WTC11 (cell line): ENCODE measurements at regions not wholly inside any gene's neighbourhood (a gene's known extent, or its start where the extent isn't known, plus 50 kb on each side); places are given as distances from the start of the nearest gene placed in this dataset.
A peak's percentile ranks its signal among the peaks of the same experiment; 100 is the strongest.

Experiments
- ATAC-seq: fragments of 200-7000 bp; cut with Tn5 transposase; 2 replicates; pipeline ENCODE4 v1.10.0; 2021; ENCODE audit warnings: mild to moderate bottlenecking, moderate library complexity
- CTCF ChIA-PET: fragments of 300-600 bp; sonication (Branson Sonifier 250); formaldehyde crosslinking; loops from one replicate; lab custom pipeline; 2021; ENCODE audit warnings: antibody characterized with exemption; lab: Charles Lee
- POLR2A ChIA-PET: fragments of 350-600 bp; sonication (Branson Sonifier 250); formaldehyde crosslinking; loops from one replicate; lab custom pipeline; 2021; ENCODE audit warnings: antibody characterized with exemption; lab: Charles Lee
- DNase-seq: peaks from one replicate; pipeline ENCODE4 v3.0.0; 2021; ENCODE audit warnings: low spot score
- H3K27ac Mint-ChIP-seq: 2 replicates; pipeline ENCODE4 v1.8.0; 2021; ENCODE audit warnings: mixed read lengths
- H3K27me3 Mint-ChIP-seq: 2 replicates; pipeline ENCODE4 v1.8.0; 2021; ENCODE audit warnings: low read depth, mild to moderate bottlenecking, moderate library complexity, mixed read lengths
- H3K36me3 Mint-ChIP-seq: 2 replicates; pipeline ENCODE4 v1.8.0; 2021; ENCODE audit warnings: mixed read lengths
- H3K4me1 Mint-ChIP-seq: 2 replicates; pipeline ENCODE4 v1.8.0; 2022; ENCODE audit warnings: mixed read lengths
- H3K4me3 Mint-ChIP-seq: 2 replicates; pipeline ENCODE4 v1.8.0; 2021; ENCODE audit warnings: mild to moderate bottlenecking, moderate library complexity, mixed read lengths
- H3K9me3 Mint-ChIP-seq: 2 replicates; pipeline ENCODE4 v1.8.0; 2021; ENCODE audit warnings: mixed read lengths
- AFF4 ChIP-seq: sonication (generic); formaldehyde crosslinking; IDR thresholded peaks from 2 replicates; pipeline ENCODE4 v1.8.1; 2023; ENCODE audit warnings: mild to moderate bottlenecking, missing genetic modification reagents, borderline replicate concordance
- ATF2 ChIP-seq: sonication (generic); formaldehyde crosslinking; IDR thresholded peaks from 2 replicates; pipeline ENCODE4 v1.8.1; 2022; ENCODE audit warnings: low read depth, missing genetic modification reagents, borderline replicate concordance
- EMX1 ChIP-seq: fragments of 250-450 bp; sonication (Bioruptor Pico); IDR thresholded peaks from 2 replicates; pipeline ENCODE4 v1.8.0; 2021; ENCODE audit warnings: mild to moderate bottlenecking
- HMGA2 ChIP-seq: fragments of 250-450 bp; sonication (Bioruptor Pico); IDR thresholded peaks from 2 replicates; pipeline ENCODE4 v1.4.0; 2021; ENCODE audit warnings: mild to moderate bottlenecking, moderate library complexity
- KAT7 ChIP-seq: sonication (generic); formaldehyde crosslinking; IDR thresholded peaks from 2 replicates; pipeline ENCODE4 v1.8.1; 2023; ENCODE audit warnings: missing genetic modification reagents, mild to moderate bottlenecking, borderline replicate concordance
- MLX ChIP-seq: sonication (generic); formaldehyde crosslinking; IDR thresholded peaks from 2 replicates; pipeline ENCODE4 v1.8.1; 2023; ENCODE audit warnings: mild to moderate bottlenecking, missing genetic modification reagents, moderate library complexity
- MYBL2 ChIP-seq: sonication (generic); formaldehyde crosslinking; IDR thresholded peaks from 2 replicates; pipeline ENCODE4 v1.8.1; 2023; ENCODE audit warnings: mild to moderate bottlenecking, moderate library complexity, missing genetic modification reagents
- NR2C2 ChIP-seq: sonication (generic); formaldehyde crosslinking; IDR thresholded peaks from 2 replicates; pipeline ENCODE4 v1.8.0; 2022; ENCODE audit warnings: mild to moderate bottlenecking, missing genetic modification reagents
- NR3C1 ChIP-seq: sonication (generic); formaldehyde crosslinking; conservative IDR thresholded peaks from 2 replicates; pipeline ENCODE4 v1.8.1; 2023; ENCODE audit warnings: low read depth, mild to moderate bottlenecking, missing genetic modification reagents
- OVOL2 ChIP-seq: fragments of 250-450 bp; sonication (Bioruptor Pico); IDR thresholded peaks from 2 replicates; pipeline ENCODE4 v1.9.0; 2021; ENCODE audit warnings: mild to moderate bottlenecking, borderline replicate concordance
- PREB ChIP-seq: sonication (generic); formaldehyde crosslinking; IDR thresholded peaks from 2 replicates; pipeline ENCODE4 v1.8.1; 2022; ENCODE audit warnings: mild to moderate bottlenecking, missing genetic modification reagents, moderate library complexity, borderline replicate concordance
- SMAD4 ChIP-seq: sonication (generic); formaldehyde crosslinking; IDR thresholded peaks from 2 replicates; pipeline ENCODE4 v1.8.0; 2022; ENCODE audit warnings: mild to moderate bottlenecking, missing genetic modification reagents
- TCF7 ChIP-seq: sonication (generic); formaldehyde crosslinking; IDR thresholded peaks from 2 replicates; pipeline ENCODE4 v1.8.0; 2022; ENCODE audit warnings: mild to moderate bottlenecking, low read depth, missing genetic modification reagents, moderate library complexity
- TP53 ChIP-seq: sonication (generic); formaldehyde crosslinking; IDR thresholded peaks from 2 replicates; pipeline ENCODE4 v1.8.1; 2023; ENCODE audit warnings: mild to moderate bottlenecking, missing genetic modification reagents
- ZNF138 ChIP-seq: sonication (generic); formaldehyde crosslinking; conservative IDR thresholded peaks from 2 replicates; pipeline ENCODE4 v1.8.1; 2022; ENCODE audit warnings: mild to moderate bottlenecking, moderate library complexity, missing genetic modification reagents
- ZNF263 ChIP-seq: sonication (generic); formaldehyde crosslinking; IDR thresholded peaks from 2 replicates; pipeline ENCODE4 v1.8.1; 2022; ENCODE audit warnings: low read depth, mild to moderate bottlenecking, moderate library complexity, missing genetic modification reagents
- ZNF317 ChIP-seq: sonication (generic); formaldehyde crosslinking; IDR thresholded peaks from 2 replicates; pipeline ENCODE4 v1.8.1; 2023; ENCODE audit warnings: low read depth, mild to moderate bottlenecking, moderate library complexity, missing genetic modification reagents, borderline replicate concordance
- ZNF396 ChIP-seq: fragments of 250-450 bp; sonication (Bioruptor Pico); IDR thresholded peaks from 2 replicates; pipeline ENCODE4 v1.8.0; 2021; ENCODE audit warnings: mild to moderate bottlenecking, moderate library complexity, borderline replicate concordance
- ZNF671 ChIP-seq: fragments of 250-450 bp; sonication (Bioruptor Pico); IDR thresholded peaks from 2 replicates; pipeline ENCODE4 v1.8.0; 2021; ENCODE audit warnings: mild to moderate bottlenecking
- TF ChIP-seq, protein P1 (sequence below): fragments of 250-450 bp; sonication (Bioruptor Pico); IDR thresholded peaks from 2 replicates; pipeline ENCODE4 v1.9.0; 2021; ENCODE audit warnings: mild to moderate bottlenecking
- TF ChIP-seq, protein P2 (sequence below): sonication (generic); formaldehyde crosslinking; IDR thresholded peaks from 2 replicates; pipeline ENCODE4 v1.8.1; 2022; ENCODE audit warnings: missing genetic modification reagents, borderline replicate concordance
- TF ChIP-seq, protein P3 (sequence below): sonication (generic); formaldehyde crosslinking; IDR thresholded peaks from 2 replicates; pipeline ENCODE4 v1.8.0; 2022; ENCODE audit warnings: mild to moderate bottlenecking, missing genetic modification reagents
- TF ChIP-seq, protein P4 (sequence below): sonication (generic); formaldehyde crosslinking; conservative IDR thresholded peaks from 2 replicates; pipeline ENCODE4 v1.8.1; 2022; ENCODE audit warnings: mild to moderate bottlenecking, missing genetic modification reagents
- TF ChIP-seq, protein P5 (sequence below): sonication (generic); formaldehyde crosslinking; IDR thresholded peaks from 2 replicates; pipeline ENCODE4 v1.8.1; 2022; ENCODE audit warnings: low read depth, mild to moderate bottlenecking, moderate library complexity, missing genetic modification reagents, borderline replicate concordance

- Mint-ChIP-seq H3K9me3 (no peaks in the 10 kb centered on the region), H3K4me1 (peaks cover 4% of the 10 kb centered on the region), H3K27ac (no peak overlapping the region), H3K4me3 (no peak overlapping the region), H3K36me3 (no peaks in the 10 kb centered on the region), H3K27me3 (no peaks in the 10 kb centered on the region)
- ChIA-PET CTCF (interaction anchor here (1.1 to 1.2 kb wide), 2 partner anchors 117 to 145 kb away, joined by 3 read pairs; no protein-coding TSS in a partner anchor), POLR2A (interaction anchor here (0.6 kb wide), 1 partner anchor 58 kb away, joined by 3 read pairs; no protein-coding TSS in a partner anchor)
- DNase-seq (no peak), ATAC-seq (peak; percentile 66)
- TF ChIP-seq ZNF396 (CRISPR knock-in tag) (no peak), ZNF671 (CRISPR knock-in tag) (no peak), KAT7 (CRISPR knock-in tag) (no peak), AFF4 (no peak), NR2C2 (CRISPR knock-in tag) (no peak), PREB (CRISPR knock-in tag) (no peak), SMAD4 (CRISPR knock-in tag) (no peak), OVOL2 (CRISPR knock-in tag) (no peak), ATF2 (CRISPR knock-in tag) (no peak), EMX1 (CRISPR knock-in tag) (no peak), MYBL2 (CRISPR knock-in tag) (no peak), HMGA2 (CRISPR knock-in tag) (no peak)
- TF ChIP-seq, protein P1, sequence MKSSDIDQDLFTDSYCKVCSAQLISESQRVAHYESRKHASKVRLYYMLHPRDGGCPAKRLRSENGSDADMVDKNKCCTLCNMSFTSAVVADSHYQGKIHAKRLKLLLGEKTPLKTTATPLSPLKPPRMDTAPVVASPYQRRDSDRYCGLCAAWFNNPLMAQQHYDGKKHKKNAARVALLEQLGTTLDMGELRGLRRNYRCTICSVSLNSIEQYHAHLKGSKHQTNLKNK: no peak
- TF ChIP-seq, protein P2, sequence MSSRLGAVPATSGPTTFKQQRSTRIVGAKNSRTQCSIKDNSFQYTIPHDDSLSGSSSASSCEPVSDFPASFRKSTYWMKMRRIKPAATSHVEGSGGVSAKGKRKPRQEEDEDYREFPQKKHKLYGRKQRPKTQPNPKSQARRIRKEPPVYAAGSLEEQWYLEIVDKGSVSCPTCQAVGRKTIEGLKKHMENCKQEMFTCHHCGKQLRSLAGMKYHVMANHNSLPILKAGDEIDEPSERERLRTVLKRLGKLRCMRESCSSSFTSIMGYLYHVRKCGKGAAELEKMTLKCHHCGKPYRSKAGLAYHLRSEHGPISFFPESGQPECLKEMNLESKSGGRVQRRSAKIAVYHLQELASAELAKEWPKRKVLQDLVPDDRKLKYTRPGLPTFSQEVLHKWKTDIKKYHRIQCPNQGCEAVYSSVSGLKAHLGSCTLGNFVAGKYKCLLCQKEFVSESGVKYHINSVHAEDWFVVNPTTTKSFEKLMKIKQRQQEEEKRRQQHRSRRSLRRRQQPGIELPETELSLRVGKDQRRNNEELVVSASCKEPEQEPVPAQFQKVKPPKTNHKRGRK: no peak
- TF ChIP-seq, protein P3, sequence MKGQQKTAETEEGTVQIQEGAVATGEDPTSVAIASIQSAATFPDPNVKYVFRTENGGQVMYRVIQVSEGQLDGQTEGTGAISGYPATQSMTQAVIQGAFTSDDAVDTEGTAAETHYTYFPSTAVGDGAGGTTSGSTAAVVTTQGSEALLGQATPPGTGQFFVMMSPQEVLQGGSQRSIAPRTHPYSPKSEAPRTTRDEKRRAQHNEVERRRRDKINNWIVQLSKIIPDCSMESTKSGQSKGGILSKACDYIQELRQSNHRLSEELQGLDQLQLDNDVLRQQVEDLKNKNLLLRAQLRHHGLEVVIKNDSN (CRISPR knock-in tag): no peak
Measured at GRCh38 chr6:8336406-8337057, 98.8 kb downstream of the SLC35B3 start.

- Mint-ChIP-seq H3K9me3 (no peaks in the 10 kb centered on the region), H3K4me1 (peaks cover 4% of the 10 kb centered on the region), H3K27ac (no peak overlapping the region), H3K36me3 (no peaks in the 10 kb centered on the region), H3K27me3 (no peaks in the 10 kb centered on the region), H3K4me3 (no peak overlapping the region)
- ChIA-PET CTCF (no interaction called here), POLR2A (no interaction called here)
- no peak for DNase-seq
- no peak for ATAC-seq
- TF ChIP-seq, protein P4, sequence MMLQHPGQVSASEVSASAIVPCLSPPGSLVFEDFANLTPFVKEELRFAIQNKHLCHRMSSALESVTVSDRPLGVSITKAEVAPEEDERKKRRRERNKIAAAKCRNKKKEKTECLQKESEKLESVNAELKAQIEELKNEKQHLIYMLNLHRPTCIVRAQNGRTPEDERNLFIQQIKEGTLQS (CRISPR knock-in tag): no peak
- TF ChIP-seq ZNF263 (CRISPR knock-in tag): no peak
- TF ChIP-seq TCF7 (CRISPR knock-in tag): no peak
- TF ChIP-seq MLX (CRISPR knock-in tag): no peak
- TF ChIP-seq ZNF138: no peak
- TF ChIP-seq, protein P5, sequence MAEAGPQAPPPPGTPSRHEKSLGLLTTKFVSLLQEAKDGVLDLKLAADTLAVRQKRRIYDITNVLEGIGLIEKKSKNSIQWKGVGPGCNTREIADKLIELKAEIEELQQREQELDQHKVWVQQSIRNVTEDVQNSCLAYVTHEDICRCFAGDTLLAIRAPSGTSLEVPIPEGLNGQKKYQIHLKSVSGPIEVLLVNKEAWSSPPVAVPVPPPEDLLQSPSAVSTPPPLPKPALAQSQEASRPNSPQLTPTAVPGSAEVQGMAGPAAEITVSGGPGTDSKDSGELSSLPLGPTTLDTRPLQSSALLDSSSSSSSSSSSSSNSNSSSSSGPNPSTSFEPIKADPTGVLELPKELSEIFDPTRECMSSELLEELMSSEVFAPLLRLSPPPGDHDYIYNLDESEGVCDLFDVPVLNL (CRISPR knock-in tag): no peak
- no peak for TF ChIP-seq ZNF317
- TF ChIP-seq KAT7 (CRISPR knock-in tag): no peak
- TF ChIP-seq TP53: no peak
- no peak for TF ChIP-seq HMGA2 (CRISPR knock-in tag)
- TF ChIP-seq NR3C1 (CRISPR knock-in tag): no peak
Measured at GRCh38 chr6:8335896-8336295, 99.4 kb downstream of the SLC35B3 start.
